ENCODE measurements at regions not wholly inside any gene's neighbourhood (a gene's known extent, or its start where the extent isn't known, plus 50 kb on each side); places are given as distances from the start of the nearest gene placed in this dataset.
"Not testable (repeated sequence)": the region's sequence is repeated elsewhere in the genome, so short reads cannot be mapped to it uniquely, and the experiment has no call there.

- no peak for DNase-seq (ENCODE audit: low spot score)
Observed at GRCh38 chr2:8119782-8120505, 561.9 kb upstream of the ID2 start.

- DNase-seq (ENCODE audit: low spot score), result no peak
Observed at GRCh38 chr2:8120506-8120860, 561.4 kb upstream of the ID2 start.

GRCh38 chr2:8121022-8121825, 560.6 kb upstream of the ID2 start:
- DNase-seq (ENCODE audit: low spot score), result no peak

DNA sequence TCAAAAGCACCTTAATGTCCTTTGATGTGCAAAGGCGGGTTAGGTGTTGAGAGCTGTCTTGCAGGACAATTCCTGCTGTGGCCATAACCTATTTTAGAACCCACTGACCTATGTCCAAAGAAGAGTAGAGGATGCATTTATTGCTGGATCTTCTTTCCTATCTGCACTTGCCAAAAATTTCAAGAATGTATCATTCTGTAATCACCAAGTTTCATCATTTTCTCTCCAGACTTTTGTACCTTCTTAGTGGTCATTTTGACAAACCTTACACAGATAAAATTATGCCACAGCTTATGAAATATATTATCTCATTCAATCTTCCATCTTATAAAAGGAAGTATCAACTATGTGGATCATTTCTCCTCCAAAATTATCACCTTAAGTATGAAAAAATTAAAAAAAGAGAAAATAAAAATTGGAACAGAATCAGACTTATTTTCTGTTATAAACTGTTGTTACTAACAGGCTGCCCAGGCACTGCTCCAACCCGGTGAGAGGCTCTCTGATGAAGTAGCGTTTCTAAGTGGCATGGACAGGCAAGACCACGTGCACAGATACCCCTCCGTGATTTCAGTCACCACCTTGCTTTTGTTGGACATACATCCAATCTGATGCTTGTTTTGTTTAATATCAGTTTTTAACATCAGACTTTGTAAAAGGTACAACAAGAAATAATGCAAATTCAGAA, 559.9 kb upstream of the ID2 start:
- no peak for DNase-seq (ENCODE audit: low spot score)

GRCh38 chr2:8122520-8122919, 559.3 kb upstream of the ID2 start:
- DNase-seq (ENCODE audit: low spot score), result no peak

- no peak for DNase-seq (ENCODE audit: low spot score)
Observed at GRCh38 chr2:8123464-8123863, 558.4 kb upstream of the ID2 start.

GRCh38 chr2:8125741-8126711, 555.8 kb upstream of the ID2 start:
- no peak for DNase-seq (ENCODE audit: low spot score)

GRCh38 chr2:8126783-8127182, 555.1 kb upstream of the ID2 start:
- DNase-seq (ENCODE audit: low spot score), result no peak

DNA sequence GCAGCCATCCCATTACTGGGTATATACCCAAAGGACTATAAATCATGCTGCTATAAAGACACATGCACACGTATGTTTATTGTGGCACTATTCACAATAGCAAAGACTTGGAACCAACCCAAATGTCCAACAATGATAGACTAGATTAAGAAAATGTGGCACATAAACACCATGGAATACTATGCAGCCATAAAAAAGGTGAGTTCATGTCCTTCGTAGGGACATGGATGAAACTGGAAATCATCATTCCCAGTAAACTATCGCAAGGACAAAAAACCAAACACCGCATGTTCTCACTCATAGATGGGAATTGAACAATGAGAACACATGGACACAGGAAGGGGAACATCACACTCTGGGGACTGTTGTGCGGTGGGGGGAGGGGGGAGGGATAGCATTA, 550.4 kb upstream of the ID2 start:
- not testable (repeated sequence) for DNase-seq (ENCODE audit: low spot score)

GRCh38 chr2:8132351-8132831, 549.5 kb upstream of the ID2 start:
- no peak for DNase-seq (ENCODE audit: low spot score)

GRCh38 chr2:8132879-8133278, 549.0 kb upstream of the ID2 start:
- DNase-seq (ENCODE audit: low spot score), result no peak

DNA sequence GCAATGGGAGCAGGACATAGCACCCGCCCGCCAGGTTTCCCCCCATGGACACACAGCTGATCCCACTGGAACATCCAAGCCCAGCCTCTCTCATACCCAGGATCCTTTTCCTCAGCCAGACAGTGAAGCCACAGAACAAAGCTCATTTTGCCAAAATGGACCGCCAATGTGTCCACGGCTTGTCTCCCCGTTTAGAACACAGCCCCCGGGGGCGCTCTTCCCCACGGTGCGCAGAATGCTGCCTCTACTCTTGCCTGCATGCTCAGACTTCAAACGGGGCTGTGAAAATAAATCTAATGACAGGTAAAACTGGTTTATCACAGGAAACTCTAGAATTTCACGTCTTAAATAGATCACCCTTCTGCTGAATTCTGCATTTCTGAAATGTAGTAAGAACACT, 548.5 kb upstream of the ID2 start:
- DNase-seq (ENCODE audit: low spot score), result no peak

- DNase-seq (ENCODE audit: low spot score), result no peak
Observed at GRCh38 chr2:8133913-8134472, 547.9 kb upstream of the ID2 start.

- DNase-seq (ENCODE audit: low spot score), result no peak
Observed at GRCh38 chr2:8134473-8134932, 547.4 kb upstream of the ID2 start.

DNA sequence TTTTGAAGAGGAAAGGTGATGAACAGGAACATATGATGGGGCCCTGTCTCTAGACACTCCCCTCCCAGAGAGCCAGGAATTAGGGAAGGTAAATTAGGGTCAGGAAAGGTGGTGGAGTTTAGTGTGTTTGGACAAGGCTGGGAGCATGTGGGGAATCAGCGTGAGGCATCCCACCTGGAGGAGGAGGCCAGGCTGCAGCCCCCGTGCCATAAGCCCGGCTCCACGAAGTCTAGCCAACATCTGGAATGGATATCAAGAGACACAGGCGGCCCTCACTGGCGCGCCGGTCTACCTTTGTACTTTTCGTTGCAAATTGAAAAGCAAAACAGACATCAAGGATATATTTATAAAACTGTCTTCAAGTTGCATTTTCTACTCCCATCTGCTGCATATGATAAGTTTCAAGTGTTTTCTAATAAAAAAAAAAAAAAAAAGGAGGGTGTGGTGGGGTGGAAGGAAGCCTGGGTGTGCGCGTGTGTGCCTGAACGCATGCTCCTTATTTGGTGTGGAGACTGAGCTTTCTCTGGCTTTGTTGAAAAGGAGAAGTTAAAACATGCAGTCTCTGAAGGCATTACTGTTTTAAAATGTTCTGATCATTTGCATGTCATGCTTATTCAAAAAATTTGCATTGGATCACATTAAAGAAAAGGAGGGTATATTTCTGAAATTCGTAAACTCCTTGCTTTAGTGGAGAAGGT, 546.7 kb upstream of the ID2 start:
- DNase-seq (ENCODE audit: low spot score), result peak; percentile 17

DNA sequence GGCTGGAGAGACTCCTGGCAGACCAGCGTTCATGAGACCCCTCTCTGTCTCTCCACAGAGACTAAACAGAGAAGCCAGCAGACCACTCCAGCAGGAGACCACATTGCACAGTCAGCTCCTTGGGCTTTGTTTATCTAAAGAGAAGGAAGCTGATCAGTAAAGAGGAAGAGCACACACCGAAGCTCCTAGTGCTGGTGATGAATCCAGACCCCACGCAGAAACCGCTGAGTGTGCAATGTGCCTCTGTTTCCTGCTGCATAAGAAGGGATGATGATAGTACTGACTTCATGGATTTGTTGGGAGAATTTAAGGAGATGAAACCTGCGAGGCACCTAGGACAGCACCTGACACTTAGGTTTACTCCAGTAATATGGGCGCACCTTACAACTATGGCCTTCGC, 544.1 kb upstream of the ID2 start:
- DNase-seq (ENCODE audit: low spot score), result no peak

- DNase-seq (ENCODE audit: low spot score), result no peak
Observed at GRCh38 chr2:8138525-8138922, 543.3 kb upstream of the ID2 start.

DNA sequence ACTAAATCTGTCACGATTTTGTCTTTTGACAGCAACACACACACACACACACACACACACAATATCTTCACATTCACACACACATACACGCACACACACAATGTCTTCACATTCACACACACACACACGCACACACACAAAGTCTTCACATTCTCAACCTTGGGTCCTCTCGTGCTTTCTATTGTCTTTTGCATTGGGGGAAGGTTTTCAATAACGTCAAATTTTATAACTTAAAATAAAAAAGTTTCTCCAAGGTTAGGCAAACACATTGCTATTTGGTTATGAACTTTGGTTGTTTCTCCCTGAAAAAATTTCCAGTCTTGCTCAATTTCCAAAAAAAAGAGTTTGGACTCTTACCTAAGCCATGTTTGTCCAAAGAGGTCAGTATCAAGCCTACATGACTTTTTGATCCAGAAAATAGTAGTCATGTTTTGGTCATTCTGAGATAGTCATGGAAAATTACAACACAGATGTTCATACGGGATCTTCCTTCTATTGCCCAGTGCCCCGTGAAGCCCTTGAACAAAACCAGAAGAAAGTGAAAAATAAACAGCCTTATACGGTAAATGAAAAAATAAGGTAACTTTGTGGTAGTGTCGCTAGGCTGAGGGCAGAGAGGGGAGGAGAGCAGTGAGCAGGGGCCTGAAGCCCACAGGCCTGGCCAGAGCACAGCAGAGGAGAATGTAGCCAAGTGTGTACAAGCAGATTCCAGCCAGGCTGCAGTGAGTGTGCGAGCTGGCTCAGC, 542.8 kb upstream of the ID2 start:
- no peak for DNase-seq (ENCODE audit: low spot score)

DNA sequence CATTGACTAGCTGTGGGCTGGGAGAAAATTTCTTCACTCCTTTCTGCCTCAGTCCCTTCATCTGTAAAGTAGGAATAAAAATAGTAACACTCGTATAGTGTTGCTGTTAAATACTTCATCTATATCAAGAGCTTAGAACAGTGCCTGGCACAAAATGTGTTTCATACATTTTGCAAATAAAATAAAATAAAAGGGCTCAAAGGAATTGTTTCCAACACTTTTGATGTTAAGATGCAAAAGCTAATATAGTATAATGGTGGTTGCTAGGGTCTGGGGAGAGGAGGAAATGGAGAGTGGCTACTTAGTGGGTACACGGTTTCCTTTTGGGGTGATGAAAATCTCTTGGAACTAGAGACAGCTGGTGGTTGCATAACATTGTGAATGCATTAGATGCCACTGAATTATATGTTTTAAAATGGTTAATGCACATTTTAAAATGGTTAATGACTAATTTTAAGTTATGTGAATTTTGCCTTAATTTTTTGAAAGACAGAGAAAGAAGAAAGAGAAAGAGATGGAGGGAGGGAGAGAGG, 542.1 kb upstream of the ID2 start:
- no peak for DNase-seq (ENCODE audit: low spot score)
